H1 (cell line): ENCODE measurements at regions not wholly inside any gene's neighbourhood (a gene's known extent, or its start where the extent isn't known, plus 50 kb on each side); places are given as distances from the start of the nearest gene placed in this dataset.
A peak's percentile ranks its signal among the peaks of the same experiment; 100 is the strongest.

Source experiments
- CTCF ChIA-PET: fragments of 300-600 bp; sonication (Branson Sonifier 250); formaldehyde crosslinking; loops from one replicate; lab custom pipeline; 2021; ENCODE audit not compliant: partially characterized antibody; lab: Charles Lee
- POLR2A ChIA-PET: fragments of 300-600 bp; sonication (Branson Sonifier 250); formaldehyde crosslinking; loops from one replicate; lab custom pipeline; 2021; ENCODE audit warnings: inconsistent platforms; ENCODE audit not compliant: partially characterized antibody; lab: Charles Lee
- DNase-seq, 2 experiments: peaks; one replicate each; pipeline versions ENCODE4 v3.0.0 to v3.0.0-alpha.2; 2010 to 2022; ENCODE audit warnings: low spot score in 2 of 2, low read depth in 1 of 2, mixed read lengths in 1 of 2
- FAIRE-seq: peaks from 2 replicates; lab custom pipeline; 2011; peaks lifted over from hg19 to GRCh38; lab: Jason Lieb, UNC
- H2AFZ ChIP-seq: 2 replicates; pipeline ENCODE4 v1.8.1; 2012; ENCODE audit warnings: low read length, inconsistent platforms
- H2AK5ac ChIP-seq: 2 replicates; pipeline ENCODE4 v1.6.1; 2013; ENCODE audit warnings: low read depth, low read length
- H2BK120ac ChIP-seq: replicated peaks from 2 replicates; pipeline ENCODE3; 2013; ENCODE audit warnings: low read depth, low read length, inconsistent platforms
- H2BK12ac ChIP-seq: 2 replicates; pipeline ENCODE4 v1.6.1; 2013; ENCODE audit warnings: low read depth, low read length
- H2BK15ac ChIP-seq: 2 replicates; pipeline ENCODE4 v1.6.1; 2013; ENCODE audit warnings: low read length
- H2BK20ac ChIP-seq: 2 replicates; pipeline ENCODE4 v1.6.1; 2013; ENCODE audit warnings: low read length
- H2BK5ac ChIP-seq: 2 replicates; pipeline ENCODE4 v1.6.1; 2013; ENCODE audit warnings: low read depth, low read length
- H3K14ac ChIP-seq: 2 replicates; pipeline ENCODE4 v1.6.1; 2013; ENCODE audit warnings: inconsistent platforms; ENCODE audit not compliant: insufficient read length
- H3K18ac ChIP-seq: 2 replicates; pipeline ENCODE4 v1.6.1; 2013; ENCODE audit warnings: low read length; ENCODE audit errors: extremely low read depth
- H3K23ac ChIP-seq: 2 replicates; pipeline ENCODE4 v1.6.1; 2013; ENCODE audit warnings: inconsistent platforms; ENCODE audit not compliant: insufficient read length
- H3K23me2 ChIP-seq: 2 replicates; pipeline ENCODE4 v1.6.1; 2013; ENCODE audit warnings: low read depth, low read length
- H3K27ac ChIP-seq: 2 replicates; pipeline ENCODE4 v1.6.1; 2011; ENCODE audit warnings: low read depth, low read length, inconsistent platforms
- H3K27me3 ChIP-seq, 4 experiments: replicated peaks in 1 of 4; 1 replicate in 1 of 4; 2 replicates in 3 of 4; pipeline versions ENCODE4 v1.6.1 to v1.8.1; 2011 to 2013; ENCODE audit warnings: low read length in 3 of 4, mild to moderate bottlenecking in 3 of 4, inconsistent platforms in 2 of 4, mixed read lengths in 2 of 4, moderate library complexity in 1 of 4; ENCODE audit not compliant: control insufficient read depth in 3 of 4, insufficient read depth in 3 of 4; ENCODE audit errors: extremely low read depth in 1 of 4
- H3K36me3 ChIP-seq, 4 experiments: 2 replicates each; pipeline versions ENCODE4 v1.6.1 to v1.8.1; 2011 to 2013; ENCODE audit warnings: mild to moderate bottlenecking in 4 of 4, low read length in 3 of 4, moderate library complexity in 2 of 4, control low read depth in 1 of 4, inconsistent platforms in 1 of 4; ENCODE audit not compliant: insufficient read depth in 4 of 4, control insufficient read depth in 2 of 4
- H3K4ac ChIP-seq: replicated peaks from 2 replicates; pipeline ENCODE3; 2013; ENCODE audit warnings: low read length, low read depth, mixed read lengths, inconsistent platforms; ENCODE audit not compliant: insufficient read length
- H3K4me1 ChIP-seq, 4 experiments: replicated peaks in 1 of 4; 1 replicate in 1 of 4; 2 replicates in 3 of 4; pipeline versions ENCODE4 v1.6.1 to v1.8.1; 2011 to 2013; ENCODE audit warnings: low read length in 3 of 4, inconsistent platforms in 2 of 4, mixed read lengths in 1 of 4; ENCODE audit not compliant: insufficient read depth in 4 of 4, control insufficient read depth in 3 of 4
- H3K4me2 ChIP-seq, 2 experiments: 2 replicates each; pipeline versions ENCODE4 v1.6.1 to v1.8.1; 2011 to 2013; ENCODE audit warnings: low read depth in 2 of 2, low read length in 2 of 2, control low read depth in 1 of 2, inconsistent platforms in 1 of 2, mild to moderate bottlenecking in 1 of 2; ENCODE audit not compliant: insufficient read depth in 1 of 2
- H3K4me3 ChIP-seq, 4 experiments: fragments of 200-600, 300-600 bp in 1 of 4; sonication (generic), shearing (Covaris generic), sonication (Bioruptor Twin) in 1 of 4; 2 replicates each; pipeline versions ENCODE4 v1.5.1 to v1.8.1; 2011 to 2016; ENCODE audit warnings: low read length in 4 of 4, low read depth in 3 of 4, control low read depth in 2 of 4, inconsistent platforms in 2 of 4, mild to moderate bottlenecking in 2 of 4, mixed read lengths in 1 of 4, moderate library complexity in 1 of 4; ENCODE audit not compliant: insufficient read depth in 2 of 4; ENCODE audit errors: extremely low read depth in 1 of 4
- H3K56ac ChIP-seq: replicated peaks from 2 replicates; pipeline ENCODE3; 2013; ENCODE audit warnings: low read depth, mild to moderate bottlenecking, mixed read lengths, low read length, inconsistent platforms; ENCODE audit not compliant: insufficient read length
- H3K79me1 ChIP-seq: 2 replicates; pipeline ENCODE4 v1.6.1; 2013; ENCODE audit warnings: low read depth, low read length, control low read depth
- H3K79me2 ChIP-seq, 2 experiments: 2 replicates each; pipeline versions ENCODE4 v1.6.1 to v1.8.1; 2012 to 2013; ENCODE audit warnings: low read length in 2 of 2, mild to moderate bottlenecking in 2 of 2, inconsistent platforms in 1 of 2; ENCODE audit not compliant: insufficient read depth in 2 of 2, control insufficient read depth in 1 of 2
- H3K9ac ChIP-seq, 4 experiments: replicated peaks in 1 of 4; 1 replicate in 1 of 4; 2 replicates in 3 of 4; pipeline versions ENCODE4 v1.6.1 to v1.8.1; 2011 to 2013; ENCODE audit warnings: low read depth in 3 of 4, low read length in 3 of 4, control low read depth in 2 of 4, mild to moderate bottlenecking in 2 of 4, moderate library complexity in 2 of 4, inconsistent platforms in 1 of 4; ENCODE audit errors: extremely low read depth in 1 of 4
- H3K9me3 ChIP-seq, 2 experiments: 2 replicates each; pipeline versions ENCODE4 v1.6.1 to v1.8.1; 2012 to 2013; ENCODE audit warnings: mild to moderate bottlenecking in 2 of 2, moderate library complexity in 2 of 2, control low read depth in 1 of 2, inconsistent platforms in 1 of 2, low read depth in 1 of 2, low read length in 1 of 2, mixed read lengths in 1 of 2; ENCODE audit not compliant: insufficient read depth in 2 of 2
- H4K20me1 ChIP-seq, 2 experiments: replicated peaks in 1 of 2; 2 replicates each; pipeline versions ENCODE3 to v1.8.1; 2011 to 2013; ENCODE audit warnings: inconsistent platforms in 2 of 2, low read length in 2 of 2, mild to moderate bottlenecking in 1 of 2; ENCODE audit not compliant: insufficient read depth in 2 of 2, control insufficient read depth in 1 of 2
- H4K5ac ChIP-seq: 2 replicates; pipeline ENCODE4 v1.6.1; 2013; ENCODE audit warnings: low read length, low read depth, mixed read lengths, inconsistent platforms; ENCODE audit not compliant: insufficient read length
- H4K8ac ChIP-seq: 2 replicates; pipeline ENCODE4 v1.8.0; 2013; ENCODE audit warnings: mild to moderate bottlenecking, moderate library complexity, low read length, inconsistent platforms; ENCODE audit not compliant: insufficient read depth; ENCODE audit errors: extremely low read depth
- H4K91ac ChIP-seq: replicated peaks from 2 replicates; pipeline ENCODE3; 2013; ENCODE audit warnings: low read length, mixed read lengths, inconsistent platforms; ENCODE audit not compliant: insufficient read length
- BRCA1 ChIP-seq: IDR thresholded peaks from 2 replicates; pipeline ENCODE4 v1.6.1; 2012; ENCODE audit warnings: low read depth, low read length, improper control_type of control experiment
- FOSL1 ChIP-seq: IDR thresholded peaks from 2 replicates; pipeline ENCODE4 v1.6.1; 2011; ENCODE audit warnings: mild to moderate bottlenecking, low read depth, low read length, moderate library complexity; ENCODE audit not compliant: insufficient read depth
- GABPA ChIP-seq: IDR thresholded peaks from 2 replicates; pipeline ENCODE4 v1.6.1; 2011; ENCODE audit warnings: mild to moderate bottlenecking, low read length, moderate library complexity, borderline replicate concordance; ENCODE audit not compliant: insufficient read depth
- GTF2F1 ChIP-seq: IDR thresholded peaks from 2 replicates; pipeline ENCODE4 v1.6.1; 2012; ENCODE audit warnings: low read depth, low read length, improper control_type of control experiment, borderline replicate concordance
- NANOG ChIP-seq: IDR thresholded peaks from 2 replicates; pipeline ENCODE4 v1.6.1; 2011; ENCODE audit warnings: low read length, low read depth, mild to moderate bottlenecking, inconsistent platforms; ENCODE audit not compliant: insufficient read depth, poor library complexity, severe bottlenecking
- PHF8 ChIP-seq: fragments of 200-600 bp; sonication (generic); conservative IDR thresholded peaks from 2 replicates; pipeline ENCODE4 v1.7.1; 2012; ENCODE audit warnings: low read depth, mild to moderate bottlenecking, inconsistent platforms, low read length, moderate library complexity
- RFX5 ChIP-seq: IDR thresholded peaks from 2 replicates; pipeline ENCODE4 v1.6.1; 2011; ENCODE audit warnings: low read depth, low read length, improper control_type of control experiment, borderline replicate concordance
- RNF2 ChIP-seq: fragments of 200-900, 300-1000 bp; sonication (generic); IDR thresholded peaks from 2 replicates; pipeline ENCODE4 v1.7.1; 2016; ENCODE audit warnings: borderline replicate concordance, low read depth, mild to moderate bottlenecking, antibody characterized with exemption, low read length; ENCODE audit not compliant: poor library complexity, severe bottlenecking; ENCODE audit errors: missing control alignments
- RXRA ChIP-seq: IDR thresholded peaks from 2 replicates; pipeline ENCODE4 v1.6.1; 2011; ENCODE audit warnings: low read depth, mild to moderate bottlenecking, low read length, moderate library complexity; ENCODE audit not compliant: insufficient read depth
- SIX5 ChIP-seq: IDR thresholded peaks from 2 replicates; pipeline ENCODE4 v1.6.1; 2011; ENCODE audit warnings: mild to moderate bottlenecking, low read depth, low read length
- SP4 ChIP-seq: IDR thresholded peaks from 2 replicates; pipeline ENCODE4 v1.6.1; 2012; ENCODE audit warnings: low read length, inconsistent platforms
- WGBS, 2 experiments: shearing (Covaris generic) in 1 of 2; methylation state at CpG; one replicate each; pipeline versions ENCODE4 v1.1.6 to v1.1.7; 2013 to 2015; ENCODE audit warnings: low lambda C conversion rate in 2 of 2, mixed read lengths in 2 of 2, inconsistent platforms in 1 of 2, low coverage in 1 of 2, missing lambda C conversion rate in 1 of 2; ENCODE audit not compliant: insufficient replicate concordance in 2 of 2, insufficient coverage in 1 of 2, insufficient read length in 1 of 2; ENCODE audit errors: extremely low coverage in 1 of 2, missing lambda C conversion rate in 1 of 2; 5-methylcytosine and 5-hydroxymethylcytosine counted together

GRCh38 chr21:35352793-35353192 is 303.7 kb upstream of the RUNX1 start:
- Histone ChIP-seq H3K14ac (no peak overlapping the region), H4K20me1 (no peaks in the 10 kb centered on the region), H2AFZ (no peak overlapping the region), H3K36me3 (no peaks in the 10 kb centered on the region), H2BK5ac (no peak overlapping the region), H2BK20ac (no peak overlapping the region), H4K91ac (no peak overlapping the region), H3K56ac (no peak overlapping the region), H2BK12ac (no peak overlapping the region), H3K4me2 (no peak overlapping the region), H3K9ac (peak overlapping the region in 1 of 4 experiments; percentile 34; a peak in 1 of 7 replicates), H3K18ac (no peak overlapping the region), H3K27me3 (no peaks in the 10 kb centered on the region), H3K79me1 (no peaks in the 10 kb centered on the region), H3K23me2 (no peaks in the 10 kb centered on the region), H3K79me2 (no peaks in the 10 kb centered on the region), H3K4me1 (no peaks in the 10 kb centered on the region), H4K5ac (no peak overlapping the region), H4K8ac (no peak overlapping the region), H3K27ac (no peak overlapping the region), H3K23ac (no peak overlapping the region), H3K9me3 (no peaks in the 10 kb centered on the region), H2BK120ac (no peak overlapping the region), H2BK15ac (no peak overlapping the region), H3K4me3 (no peak overlapping the region), H2AK5ac (no peak overlapping the region), H3K4ac (no peak overlapping the region)
- DNase-seq (no peak), FAIRE-seq (no peak)
- CTCF ChIA-PET: no interaction called here
- POLR2A ChIA-PET: no interaction called here
- no peak for TF ChIP-seq SP4
- no peak for TF ChIP-seq BRCA1
- TF ChIP-seq PHF8: no peak
- TF ChIP-seq NANOG: no peak
- no peak for TF ChIP-seq RXRA
- no peak for TF ChIP-seq GABPA
- no peak for TF ChIP-seq GTF2F1
- no peak for TF ChIP-seq SIX5
- TF ChIP-seq RNF2: no peak
- TF ChIP-seq RFX5: no peak
- no peak for TF ChIP-seq FOSL1
- WGBS, 2 experiments: 84% methylated on average over 7 of the region's 7 CpGs; no CpG with 5 or more reads in 1 of the 2 experiments
